ENCODE measurements at regions not wholly inside any gene's neighbourhood (a gene's known extent, or its start where the extent isn't known, plus 50 kb on each side); places are given as distances from the start of the nearest gene placed in this dataset.

DNA sequence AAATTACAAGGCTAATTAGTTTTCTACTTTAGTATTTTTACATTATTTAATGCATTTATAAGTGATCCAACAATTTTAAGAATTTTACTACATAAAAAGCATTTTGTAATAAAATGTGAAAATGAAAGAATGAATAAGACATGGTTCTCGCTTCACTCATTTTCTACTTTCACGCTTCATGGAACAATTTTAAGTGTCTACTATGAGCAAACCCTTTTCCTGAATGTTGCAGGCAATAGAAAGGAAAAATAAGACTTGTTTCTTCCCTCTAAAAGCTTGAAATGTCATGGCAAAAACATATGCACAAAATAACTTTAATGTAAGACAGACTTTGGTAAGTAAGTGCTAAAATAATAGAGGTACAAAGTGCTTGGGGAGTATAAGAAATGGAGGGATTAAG, 205.7 kb upstream of the HMGA2 start:
- no peak overlapping the region for H3K4me3 ChIP-seq (replicated peaks; ENCODE audit: low read depth, low read length)
- TF ChIP-seq, protein P1, sequence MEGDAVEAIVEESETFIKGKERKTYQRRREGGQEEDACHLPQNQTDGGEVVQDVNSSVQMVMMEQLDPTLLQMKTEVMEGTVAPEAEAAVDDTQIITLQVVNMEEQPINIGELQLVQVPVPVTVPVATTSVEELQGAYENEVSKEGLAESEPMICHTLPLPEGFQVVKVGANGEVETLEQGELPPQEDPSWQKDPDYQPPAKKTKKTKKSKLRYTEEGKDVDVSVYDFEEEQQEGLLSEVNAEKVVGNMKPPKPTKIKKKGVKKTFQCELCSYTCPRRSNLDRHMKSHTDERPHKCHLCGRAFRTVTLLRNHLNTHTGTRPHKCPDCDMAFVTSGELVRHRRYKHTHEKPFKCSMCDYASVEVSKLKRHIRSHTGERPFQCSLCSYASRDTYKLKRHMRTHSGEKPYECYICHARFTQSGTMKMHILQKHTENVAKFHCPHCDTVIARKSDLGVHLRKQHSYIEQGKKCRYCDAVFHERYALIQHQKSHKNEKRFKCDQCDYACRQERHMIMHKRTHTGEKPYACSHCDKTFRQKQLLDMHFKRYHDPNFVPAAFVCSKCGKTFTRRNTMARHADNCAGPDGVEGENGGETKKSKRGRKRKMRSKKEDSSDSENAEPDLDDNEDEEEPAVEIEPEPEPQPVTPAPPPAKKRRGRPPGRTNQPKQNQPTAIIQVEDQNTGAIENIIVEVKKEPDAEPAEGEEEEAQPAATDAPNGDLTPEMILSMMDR (IDR thresholded peaks at IDR 0.05; ENCODE audit: low read length, missing control alignments): no peak
- no peak for DNase-seq (ENCODE audit: low read depth)

GRCh38 chr12:65619018-65619417, 205.3 kb upstream of the HMGA2 start:
- no peak overlapping the region for H3K4me3 ChIP-seq (replicated peaks; ENCODE audit: low read depth, low read length)
- DNase-seq (ENCODE audit: low read depth): no peak
- TF ChIP-seq, protein P1 (IDR thresholded peaks at IDR 0.05; ENCODE audit: low read length, missing control alignments): no peak

DNA sequence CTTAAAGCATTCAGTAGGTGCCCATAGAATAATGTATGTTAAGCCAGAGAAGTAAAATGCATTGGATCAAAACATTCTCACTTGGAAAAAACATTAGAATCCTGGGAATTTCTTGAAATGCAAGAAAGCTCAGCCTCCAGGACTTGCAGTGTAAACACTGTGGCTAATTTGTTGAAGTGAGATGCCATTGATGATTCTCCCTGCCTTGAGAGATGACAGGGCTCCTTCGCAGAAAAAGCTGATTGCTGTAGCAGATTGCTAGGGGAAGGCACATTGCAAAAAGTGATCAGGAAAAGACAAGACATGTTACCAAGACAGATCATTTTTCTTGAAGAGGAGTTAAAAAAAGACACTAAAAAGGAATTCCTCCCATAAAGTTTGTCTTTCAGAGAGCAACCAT, 204.2 kb upstream of the HMGA2 start:
- H3K4me3 ChIP-seq (replicated peaks; ENCODE audit: low read depth, low read length): no peak overlapping the region
- TF ChIP-seq, protein P1 (IDR thresholded peaks at IDR 0.05; ENCODE audit: low read length, missing control alignments): no peak
- no peak for DNase-seq (ENCODE audit: low read depth)

DNA sequence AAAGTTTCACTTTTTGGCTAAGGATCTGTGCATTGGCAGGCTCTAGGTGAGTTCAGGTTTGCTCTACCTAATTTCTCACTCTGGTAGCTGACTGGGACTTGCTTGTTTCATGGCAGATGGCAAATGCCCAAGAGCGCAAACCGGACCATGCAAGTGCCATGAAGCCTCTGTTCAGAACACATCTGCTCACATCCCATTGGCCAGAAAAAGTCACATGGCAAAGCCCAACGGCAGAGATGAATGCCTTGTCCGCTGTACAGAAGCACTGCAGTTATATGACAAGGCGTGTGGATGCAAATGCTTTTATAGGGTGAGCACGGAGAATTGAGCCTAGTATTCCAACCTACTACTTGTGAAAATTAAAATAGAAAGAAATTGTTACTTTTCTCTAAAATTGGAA, 202.2 kb upstream of the HMGA2 start:
- TF ChIP-seq, protein P1 (IDR thresholded peaks at IDR 0.05; ENCODE audit: low read length, missing control alignments): no peak
- H3K4me3 ChIP-seq (replicated peaks; ENCODE audit: low read depth, low read length): no peak overlapping the region
- no peak for DNase-seq (ENCODE audit: low read depth)

- H3K4me3 ChIP-seq (replicated peaks; ENCODE audit: low read depth, low read length): no peak overlapping the region
- no peak for DNase-seq (ENCODE audit: low read depth)
- TF ChIP-seq, protein P1 (IDR thresholded peaks at IDR 0.05; ENCODE audit: low read length, missing control alignments): no peak
Observed at GRCh38 chr12:65623507-65623906, 200.8 kb upstream of the HMGA2 start.

GRCh38 chr12:65624554-65625086, 199.7 kb upstream of the HMGA2 start:
- H3K4me3 ChIP-seq (replicated peaks; ENCODE audit: low read depth, low read length): no peak overlapping the region
- no peak for DNase-seq (ENCODE audit: low read depth)
- TF ChIP-seq, protein P1 (IDR thresholded peaks at IDR 0.05; ENCODE audit: low read length, missing control alignments): no peak

GRCh38 chr12:65628061-65628460, 196.2 kb upstream of the HMGA2 start:
- TF ChIP-seq, protein P1 (IDR thresholded peaks at IDR 0.05; ENCODE audit: low read length, missing control alignments): no peak
- no peak overlapping the region for H3K4me3 ChIP-seq (replicated peaks; ENCODE audit: low read depth, low read length)
- DNase-seq (ENCODE audit: low read depth): no peak

All from fibroblast of pulmonary artery (primary cell).